T47D (cell line): ENCODE measurements at regions not wholly inside any gene's neighbourhood (a gene's known extent, or its start where the extent isn't known, plus 50 kb on each side); places are given as distances from the start of the nearest gene placed in this dataset.

Experiments used
- DNase-seq, 2 experiments: peaks; one replicate each; pipeline versions ENCODE4 v3.0.0 to v3.0.0-alpha.2; 2011 to 2012; ENCODE audit warnings: low read depth in 1 of 2, low spot score in 1 of 2
- JUND ChIP-seq: IDR thresholded peaks from 2 replicates; pipeline ENCODE4 v1.6.1; 2012; ENCODE audit warnings: low read depth
- in situ Hi-C: cut with HindIII; loops from 2 replicates; pipeline ENCODE4 v1.10.0; 2016; ENCODE audit warnings: low sequenced_read_pairs, low pct_unique_long_range_greater_than_20kb

DNA sequence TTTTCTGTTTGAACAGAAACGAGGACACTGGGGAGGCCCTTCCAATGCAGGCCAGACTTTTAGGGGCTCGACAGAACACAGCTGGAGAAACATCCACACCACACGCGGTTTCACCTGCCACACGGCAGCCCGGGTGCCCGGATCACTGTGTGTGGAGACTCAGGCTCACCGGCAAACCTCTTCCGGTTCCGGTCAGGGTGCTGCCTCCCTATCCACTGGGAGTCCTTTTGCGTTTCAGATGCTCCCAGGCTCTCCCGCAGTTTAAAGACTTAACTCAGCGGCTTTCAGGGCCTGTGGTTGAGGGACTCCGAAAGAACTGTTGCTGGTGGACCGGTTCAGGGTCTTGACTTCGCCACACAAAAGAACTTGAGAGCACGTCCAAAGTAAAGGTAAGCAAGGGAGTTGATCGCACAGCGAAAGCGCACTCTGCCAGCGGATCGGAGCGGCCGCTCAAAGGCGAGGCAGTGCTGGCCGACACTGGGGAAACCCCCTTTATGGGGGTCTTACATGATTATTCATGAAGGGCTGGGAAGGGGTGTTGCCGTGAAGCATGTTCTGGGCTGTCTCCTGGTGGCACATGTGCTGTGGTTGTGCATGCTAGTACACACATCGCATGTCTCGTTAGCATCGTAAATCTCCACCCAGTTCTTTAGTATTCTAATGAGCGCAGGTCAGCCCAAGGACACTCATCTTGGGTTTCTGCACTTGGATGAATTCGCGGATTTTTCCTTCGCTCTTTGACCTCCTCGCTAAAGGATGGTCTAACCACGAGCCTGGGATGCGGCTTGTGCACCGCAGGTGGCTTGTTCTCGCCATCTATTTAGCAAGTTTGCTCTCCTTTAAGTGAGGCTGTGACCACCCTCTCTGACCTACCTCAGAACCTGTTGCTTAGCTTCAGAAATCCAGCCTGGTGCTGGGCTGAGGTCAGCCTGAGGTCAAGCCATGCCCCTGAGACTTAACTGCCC lies 180.3 kb downstream of the CDH26 start:
- in situ Hi-C loops: no loop called here
- TF ChIP-seq JUND: no peak
- DNase-seq: peak in 1 of 2 experiments; percentile 33

DNA sequence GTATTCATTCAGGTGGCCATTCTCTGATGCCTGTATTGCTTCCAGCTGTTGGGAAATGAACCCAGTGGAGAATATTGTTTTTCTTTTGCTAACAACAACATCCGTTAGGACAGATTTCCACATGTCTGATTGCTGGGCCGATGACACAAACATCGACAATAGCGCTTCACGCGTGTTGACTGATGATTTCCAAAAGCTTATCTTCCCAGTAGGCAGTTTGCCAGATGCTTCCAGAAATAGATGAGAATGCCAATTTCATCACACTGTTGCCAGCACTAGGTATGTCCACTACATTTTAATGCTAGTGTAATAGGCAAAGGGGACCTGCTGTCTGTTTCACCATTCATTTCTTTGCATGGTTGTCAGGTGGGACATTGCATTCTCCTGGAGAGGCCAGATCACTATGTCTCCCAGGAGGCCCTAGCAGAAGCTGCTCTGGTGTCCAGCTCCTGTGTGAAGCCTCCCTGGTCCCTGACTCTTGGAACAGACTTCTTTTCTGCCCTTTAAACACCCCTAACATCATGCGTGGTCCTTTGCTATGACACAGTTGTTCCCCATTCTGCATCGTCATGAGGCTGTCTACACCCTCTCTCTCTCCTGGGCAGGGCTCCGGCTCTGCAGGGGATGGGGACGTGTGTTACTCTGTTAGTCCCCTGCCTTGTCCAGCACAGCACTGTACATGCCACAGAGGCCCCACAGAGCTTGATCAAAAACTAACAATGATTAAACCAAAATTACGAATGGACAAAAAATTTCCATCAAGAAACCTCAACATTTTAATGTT lies 181.6 kb downstream of the CDH26 start:
- in situ Hi-C loops: no loop called here
- TF ChIP-seq JUND: no peak

DNA sequence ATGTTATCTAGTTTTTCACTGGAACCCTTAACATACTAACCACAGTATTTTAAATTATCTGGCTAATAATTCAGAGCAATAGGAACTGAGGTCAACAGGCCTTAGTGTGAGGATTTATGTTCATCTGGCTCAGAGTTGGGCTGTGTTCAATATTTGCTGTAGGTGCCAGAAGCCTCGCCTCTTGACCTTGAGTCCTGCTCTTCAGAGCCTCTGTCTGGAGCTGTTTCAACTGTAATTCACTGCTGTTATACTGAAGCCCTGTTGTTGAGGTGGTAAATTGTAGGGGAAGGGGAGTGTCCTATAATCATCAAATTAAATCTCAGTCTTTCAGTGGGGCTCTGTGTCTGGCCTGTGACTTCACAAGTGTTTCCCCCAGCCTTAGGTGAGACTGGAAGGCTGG lies 184.4 kb downstream of the CDH26 start:
- DNase-seq: no peak
- in situ Hi-C loops: no loop called here

More for the DNA sequence above, 181.6 kb downstream of the CDH26 start:
- no peak for DNase-seq

DNA sequence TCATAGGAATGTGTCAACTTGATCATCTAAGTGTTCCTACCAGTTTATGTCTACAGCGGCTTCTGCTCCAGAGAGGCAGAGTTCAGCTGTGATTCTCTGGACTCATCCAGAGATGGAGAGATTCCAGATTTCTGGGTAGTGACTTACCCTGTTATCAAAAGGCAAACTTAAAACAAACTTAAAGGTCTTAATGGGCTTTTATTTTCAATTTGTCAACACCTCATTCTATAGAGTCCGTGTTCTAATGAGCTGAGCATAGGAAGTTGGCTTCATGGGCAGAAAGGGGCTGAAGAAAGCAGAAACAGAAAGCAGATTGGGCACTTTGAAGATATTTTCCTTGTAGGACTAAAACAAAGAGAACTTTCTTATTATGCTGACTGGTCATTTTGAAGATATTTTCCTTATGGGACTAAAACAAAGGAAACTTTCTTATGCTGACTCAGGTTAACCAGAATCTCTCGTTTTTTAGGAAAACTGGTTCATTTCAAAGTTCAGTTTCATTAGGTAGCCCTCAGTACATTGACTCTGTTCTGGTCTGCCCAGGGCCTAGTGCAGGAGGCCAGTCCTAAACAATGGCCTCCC lies 185.1 kb downstream of the CDH26 start:
- in situ Hi-C loops: no loop called here
- no peak for DNase-seq
- no peak for TF ChIP-seq JUND

More for the DNA sequence above, 184.4 kb downstream of the CDH26 start:
- TF ChIP-seq JUND: no peak

DNA sequence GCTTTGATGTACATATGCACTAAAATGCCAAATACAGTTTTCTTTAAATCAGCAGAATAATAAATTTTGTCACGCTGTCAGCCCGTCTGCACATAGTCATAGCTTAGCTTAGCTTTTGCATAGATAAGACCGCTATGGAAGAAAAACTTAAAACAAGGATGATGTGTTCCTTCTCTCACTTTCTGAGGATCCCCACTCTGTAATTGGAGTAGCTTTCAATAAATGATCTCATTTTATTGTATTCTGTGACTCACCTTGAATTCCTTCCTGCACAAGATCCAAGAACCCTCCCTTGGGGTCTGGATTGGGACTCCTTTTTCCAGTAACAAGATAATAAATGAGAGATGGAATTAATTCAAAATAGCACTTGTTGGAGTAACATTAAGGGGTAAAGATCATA lies 186.2 kb downstream of the CDH26 start:
- no peak for DNase-seq
- TF ChIP-seq JUND: no peak
- in situ Hi-C loops: no loop called here

DNA sequence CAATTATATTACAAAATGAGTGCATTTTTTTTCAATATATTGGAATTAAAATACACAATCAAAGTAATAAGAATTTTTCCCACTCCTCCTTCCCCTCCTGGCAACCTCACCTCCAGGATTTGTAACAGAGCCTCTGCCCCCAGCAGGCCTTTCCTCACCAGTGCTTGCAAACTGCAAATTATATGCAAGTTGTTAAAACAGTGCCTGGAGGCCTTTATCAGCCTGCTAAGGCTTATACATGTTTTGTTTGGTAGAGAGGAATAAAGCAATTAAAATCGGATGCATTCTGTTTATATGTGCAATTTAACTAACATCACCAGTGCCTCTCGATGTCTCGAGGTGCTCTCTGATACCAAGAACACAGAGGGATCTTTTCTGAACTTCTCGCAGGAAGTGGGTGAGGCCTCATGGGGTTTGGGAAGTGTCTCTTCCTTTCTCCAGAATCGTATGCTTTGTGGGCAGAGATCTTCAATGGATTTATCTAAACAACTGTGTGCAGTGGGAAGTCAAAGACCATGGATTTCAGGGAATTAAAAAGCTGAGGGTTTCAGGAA lies 186.8 kb downstream of the CDH26 start:
- no peak for TF ChIP-seq JUND
- no peak for DNase-seq
- in situ Hi-C loops: no loop called here

DNA sequence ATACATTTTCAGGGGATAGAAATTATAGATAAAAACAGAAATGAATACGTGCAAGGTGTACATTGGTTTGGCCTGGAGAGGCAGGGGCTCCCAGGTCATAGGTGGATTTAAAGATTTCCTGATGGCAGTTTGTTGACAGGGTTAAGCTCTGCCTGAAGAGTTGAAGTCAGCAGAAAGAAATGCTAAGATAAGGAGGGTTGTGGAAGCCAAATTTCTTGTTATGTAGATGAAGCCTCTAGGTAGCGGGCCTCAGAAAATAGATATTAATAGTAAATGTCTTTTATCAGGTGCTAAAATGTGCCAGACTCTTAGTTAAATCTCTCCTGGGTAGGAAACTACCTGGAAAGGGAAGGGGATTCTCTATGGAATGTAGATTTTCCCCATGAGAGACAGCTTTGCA lies 188.8 kb downstream of the CDH26 start:
- no peak for DNase-seq
- in situ Hi-C loops: no loop called here
- no peak for TF ChIP-seq JUND

DNA sequence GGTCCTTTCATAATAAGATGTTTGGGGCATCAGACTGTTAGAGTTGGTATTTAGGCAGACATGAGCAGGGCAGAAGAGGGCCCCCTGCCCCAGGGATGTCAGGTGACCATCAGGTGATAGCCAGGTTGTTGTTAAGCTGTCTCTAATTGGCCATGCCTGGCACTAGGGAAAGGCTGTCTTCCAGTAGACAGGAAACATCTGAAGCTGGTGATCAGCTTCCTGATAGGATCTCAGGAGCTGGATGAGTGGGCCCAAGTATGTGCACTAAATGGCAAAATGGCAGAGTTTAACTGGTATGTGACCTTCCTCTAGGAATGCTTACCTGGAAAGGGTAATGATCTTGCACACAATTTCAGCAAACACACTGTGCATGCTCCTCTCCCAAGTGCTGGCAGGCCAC lies 190.7 kb downstream of the CDH26 start:
- no peak for DNase-seq
- no peak for TF ChIP-seq JUND
- in situ Hi-C loops: no loop called here

DNA sequence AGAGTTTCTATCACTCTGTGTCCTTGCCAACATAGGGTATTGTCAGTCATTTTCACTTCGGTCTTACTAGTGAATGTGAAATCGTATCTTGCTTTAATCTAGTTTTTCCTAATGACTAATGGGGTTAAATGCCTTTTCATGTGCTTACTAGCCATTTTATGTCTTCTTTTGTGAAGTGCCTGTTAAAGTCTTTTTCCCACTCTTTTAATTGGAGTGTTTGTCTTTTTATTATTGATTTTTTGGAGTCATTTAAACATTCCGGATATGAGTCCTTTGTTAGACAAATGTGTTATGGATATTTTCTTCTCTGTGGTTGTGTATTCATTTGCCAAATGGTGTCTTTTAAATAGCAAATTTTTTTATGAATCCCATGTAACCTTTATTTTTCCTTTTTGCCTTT lies 194.6 kb downstream of the CDH26 start:
- DNase-seq: no peak
- no peak for TF ChIP-seq JUND
- in situ Hi-C loops: no loop called here

DNA sequence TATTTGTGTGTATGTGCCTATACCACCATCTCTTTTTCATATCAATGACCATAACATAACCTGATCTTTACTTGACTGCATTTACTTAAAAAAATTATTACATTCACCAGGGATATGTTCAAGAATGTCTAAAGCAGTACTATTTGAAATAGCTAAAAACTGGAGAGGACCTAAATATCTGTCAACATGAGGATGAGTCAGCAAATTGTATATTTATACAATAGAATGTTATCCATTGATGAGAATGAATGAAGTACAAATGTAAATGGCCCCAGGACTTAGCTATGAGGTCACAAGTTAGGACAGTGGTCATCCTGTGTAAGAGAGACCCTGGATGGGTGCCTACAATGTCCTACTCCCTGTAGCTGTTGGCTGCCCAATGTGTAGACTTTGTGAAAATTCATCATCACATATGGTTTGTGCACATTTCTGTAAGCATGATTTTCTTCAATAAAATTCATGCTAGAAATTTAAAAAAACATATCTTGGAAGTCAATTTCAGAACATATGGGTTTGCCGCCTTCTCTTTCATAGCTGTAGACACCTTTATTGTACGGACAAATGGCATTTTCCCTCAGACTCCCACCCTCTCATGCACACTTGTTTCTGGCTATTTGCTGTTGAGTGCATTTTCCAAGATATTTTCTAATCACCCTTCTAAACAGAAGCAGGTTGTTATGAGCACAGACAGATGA lies 202.4 kb downstream of the CDH26 start:
- in situ Hi-C loops: no loop called here
- DNase-seq: no peak
- TF ChIP-seq JUND: no peak

DNA sequence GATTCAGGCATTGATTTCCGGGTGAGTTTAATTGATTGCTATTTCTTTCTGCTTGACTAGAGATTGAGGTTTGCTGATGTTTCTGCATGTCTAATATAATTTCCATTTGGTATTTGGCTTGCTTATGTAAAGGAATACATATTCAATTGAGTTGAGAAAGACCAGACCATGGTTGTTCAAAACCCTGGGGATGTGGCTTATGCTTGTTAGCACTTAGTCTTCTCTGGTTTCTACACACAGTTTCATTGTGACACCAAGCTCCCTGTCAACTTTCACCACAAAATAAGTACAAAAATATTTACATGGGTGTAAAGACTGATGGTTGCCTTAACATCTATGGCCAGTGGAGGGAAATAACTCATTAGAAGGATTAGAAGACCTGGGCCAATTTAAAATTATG lies 209.6 kb downstream of the CDH26 start:
- no peak for DNase-seq
- no peak for TF ChIP-seq JUND
- in situ Hi-C loops: no loop called here

DNA sequence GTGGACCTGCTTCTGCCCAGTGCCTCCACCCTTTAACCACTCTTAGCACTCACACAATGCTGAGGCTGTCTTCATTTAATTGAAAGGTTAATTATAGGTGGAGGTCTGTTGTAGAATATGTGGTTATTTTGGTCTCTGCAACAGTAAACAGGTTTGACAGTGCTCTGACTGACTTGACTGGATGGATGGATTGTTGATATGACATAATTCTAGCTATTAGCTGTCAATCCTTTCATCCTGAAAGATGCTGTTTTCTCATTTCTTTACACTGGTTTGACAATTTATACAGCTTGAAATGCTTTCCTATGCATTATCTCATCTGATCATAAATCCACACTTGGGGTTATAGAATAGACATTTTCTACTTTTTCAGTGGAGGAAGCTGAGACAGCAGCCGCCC lies 210.7 kb downstream of the CDH26 start:
- no peak for DNase-seq

More for the DNA sequence above, 210.7 kb downstream of the CDH26 start:
- no peak for TF ChIP-seq JUND
- in situ Hi-C loops: no loop called here
